GM23248 (cell line): ENCODE measurements at regions not wholly inside any gene's neighbourhood (a gene's known extent, or its start where the extent isn't known, plus 50 kb on each side); places are given as distances from the start of the nearest gene placed in this dataset.

Experiments
- DNase-seq: peaks from one replicate; pipeline ENCODE4 v3.0.0-alpha.2; 2015
- H2AFZ ChIP-seq: fragments of 200-600 bp; sonication (generic); 2 replicates; pipeline ENCODE4 v1.6.1; 2016; ENCODE audit warnings: antibody characterized with exemption
- H3F3A ChIP-seq: fragments of 200-600 bp; sonication (generic); 2 replicates; pipeline ENCODE4 v1.6.1; 2016; ENCODE audit warnings: mild to moderate bottlenecking, antibody characterized with exemption, mixed run types; ENCODE audit not compliant: insufficient read depth
- H3K27ac ChIP-seq: fragments of 200-600 bp; sonication (generic); 2 replicates; pipeline ENCODE4 v1.5.1; 2016; ENCODE audit warnings: mild to moderate bottlenecking
- H3K27me3 ChIP-seq: fragments of 200-600 bp; sonication (generic); replicated peaks from 2 replicates; pipeline ENCODE4 v1.6.1; 2016; ENCODE audit warnings: mild to moderate bottlenecking; ENCODE audit not compliant: insufficient read depth
- H3K36me3 ChIP-seq: fragments of 200-600 bp; sonication (generic); 2 replicates; pipeline ENCODE4 v1.6.1; 2016; ENCODE audit warnings: low read depth, mild to moderate bottlenecking
- H3K4me1 ChIP-seq: fragments of 200-600 bp; sonication (generic); 2 replicates; pipeline ENCODE4 v1.6.1; 2016; ENCODE audit warnings: mild to moderate bottlenecking; ENCODE audit not compliant: insufficient read depth
- H3K4me2 ChIP-seq: fragments of 200-600 bp; sonication (generic); one replicate; pipeline ENCODE4 v1.6.1; 2016; ENCODE audit warnings: mild to moderate bottlenecking; ENCODE audit not compliant: unreplicated experiment
- H3K4me3 ChIP-seq: fragments of 200-600 bp; sonication (generic); 2 replicates; pipeline ENCODE4 v1.5.1; 2016; ENCODE audit warnings: mild to moderate bottlenecking
- H3K79me2 ChIP-seq: fragments of 200-600 bp; sonication (generic); 2 replicates; pipeline ENCODE4 v1.6.1; 2016; ENCODE audit warnings: mild to moderate bottlenecking; ENCODE audit not compliant: insufficient read depth
- H3K9ac ChIP-seq: fragments of 200-600 bp; sonication (generic); 2 replicates; pipeline ENCODE4 v1.6.1; 2016; ENCODE audit warnings: mild to moderate bottlenecking
- H3K9me2 ChIP-seq: fragments of 200-600 bp; sonication (generic); 2 replicates; pipeline ENCODE4 v1.6.1; 2016; ENCODE audit warnings: mixed run types, mild to moderate bottlenecking, moderate library complexity; ENCODE audit not compliant: insufficient read depth
- H3K9me3 ChIP-seq: fragments of 200-600 bp; sonication (generic); one replicate; pipeline ENCODE4 v1.6.1; 2017; ENCODE audit warnings: low read depth
- H4K20me1 ChIP-seq: fragments of 200-600 bp; sonication (generic); 2 replicates; pipeline ENCODE4 v1.6.0; 2016; ENCODE audit not compliant: insufficient read depth
- EZH2 ChIP-seq: fragments of 200-600 bp; sonication (generic); IDR thresholded peaks from 2 replicates; pipeline ENCODE4 v1.6.1; 2018; ENCODE audit warnings: antibody characterized with exemption, mild to moderate bottlenecking; ENCODE audit not compliant: insufficient read depth, poor library complexity, severe bottlenecking
- EZH2phosphoT487 ChIP-seq: fragments of 200-600 bp; sonication (generic); IDR thresholded peaks from 2 replicates; pipeline ENCODE4 v1.6.1; 2018; ENCODE audit warnings: antibody characterized with exemption, moderate library complexity, mild to moderate bottlenecking, low read depth; ENCODE audit not compliant: insufficient read depth
- WGBS, 2 experiments: methylation state at CpG; one replicate each; pipeline ENCODE4 v1.1.6; 2015 to 2017; ENCODE audit warnings: low lambda C conversion rate in 2 of 2, low coverage in 1 of 2; ENCODE audit errors: missing lambda C conversion rate in 2 of 2; 5-methylcytosine and 5-hydroxymethylcytosine counted together
- in situ Hi-C: fragments of 300-500 bp; cut with MboI; formaldehyde crosslinking; loops from 2 replicates; pipeline ENCODE4 v1.15.0; 2020

DNA sequence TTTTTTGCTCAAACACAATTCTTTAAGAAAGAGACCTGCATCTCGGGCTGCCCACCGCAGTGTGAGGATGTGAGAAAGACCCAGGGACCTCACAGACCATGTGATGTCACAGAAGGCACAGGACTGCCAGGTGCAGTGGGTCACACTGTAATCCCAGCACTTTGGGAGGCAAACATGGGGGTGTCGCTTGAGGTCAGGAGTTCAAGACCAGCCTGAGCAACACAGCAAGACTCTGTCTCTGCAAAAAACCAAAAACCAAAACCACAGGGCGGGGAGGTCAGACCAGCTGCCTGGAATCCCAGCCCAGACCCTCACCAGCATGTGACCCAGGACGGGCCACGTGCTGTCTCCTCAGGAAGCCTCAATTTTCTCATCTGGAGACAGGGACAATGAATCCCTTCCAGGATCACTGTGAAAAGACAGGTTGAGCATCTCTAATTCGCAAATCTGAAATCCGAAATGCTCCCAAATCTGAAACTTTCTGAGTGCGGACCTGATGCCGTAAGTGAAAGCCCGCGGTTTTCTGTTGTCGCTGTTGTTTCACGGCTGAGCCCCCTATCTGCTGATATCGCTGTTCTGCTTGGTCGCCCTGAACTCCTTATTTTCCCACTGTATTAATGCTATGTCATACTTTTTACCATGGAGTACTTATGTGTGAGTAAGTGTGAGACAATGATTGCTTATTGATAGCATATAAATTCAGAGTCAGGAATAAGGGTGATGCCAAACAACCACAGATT lies 159.5 kb upstream of the PTPN1 start:
- no peak overlapping the region for H3K4me2 ChIP-seq

DNA sequence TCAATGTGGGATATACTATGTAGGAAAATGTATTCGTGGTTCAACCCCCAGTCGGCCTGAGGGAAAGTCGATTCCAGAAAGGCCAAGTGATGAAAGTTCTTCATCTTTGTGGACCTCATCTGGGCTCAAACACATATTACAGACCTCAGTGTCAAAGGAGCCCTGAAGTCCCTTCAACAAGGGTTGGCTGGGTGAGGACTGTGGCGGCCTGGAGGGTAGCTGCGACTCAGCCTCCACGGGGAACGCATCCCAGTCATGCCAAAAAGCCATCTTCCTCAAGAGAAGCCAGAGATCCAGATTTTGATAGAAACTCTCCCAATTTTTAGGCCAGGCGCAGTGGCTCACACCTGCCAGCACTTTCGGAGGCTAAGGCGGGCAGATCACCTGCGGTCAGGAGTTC lies 158.6 kb upstream of the PTPN1 start:
- in situ Hi-C loops: no loop called here
- no peak overlapping the region for H2AFZ ChIP-seq
- no peak overlapping the region for H3K9ac ChIP-seq
- no peak overlapping the region for H3K4me2 ChIP-seq
- no peak overlapping the region for H3K27ac ChIP-seq
- no peaks in the 10 kb centered on the region for H3K9me3 ChIP-seq
- H3K9me2 ChIP-seq: no peaks in the 10 kb centered on the region
- no peaks in the 10 kb centered on the region for H3K79me2 ChIP-seq
- H3F3A ChIP-seq: no peaks in the 10 kb centered on the region
- H3K36me3 ChIP-seq: no peaks in the 10 kb centered on the region
- 97 to 99% methylated on average over 11 of the region's 11 CpGs for WGBS, 2 experiments
- no peaks in the 10 kb centered on the region for H4K20me1 ChIP-seq
- no peaks in the 10 kb centered on the region for H3K27me3 ChIP-seq
- no peak overlapping the region for H3K4me3 ChIP-seq
- DNase-seq: no peak
- H3K4me1 ChIP-seq: peaks cover 7% of the 10 kb centered on the region; the same call in 1 of the 2 replicates
- no peak for TF ChIP-seq EZH2
- no peak for TF ChIP-seq EZH2phosphoT487

More for the DNA sequence above, 159.5 kb upstream of the PTPN1 start:
- H3K4me1 ChIP-seq: peaks cover 12% of the 10 kb centered on the region
- no peaks in the 10 kb centered on the region for H3K27me3 ChIP-seq
- no peaks in the 10 kb centered on the region for H3F3A ChIP-seq
- H3K4me3 ChIP-seq: no peak overlapping the region
- no peak overlapping the region for H2AFZ ChIP-seq
- no peaks in the 10 kb centered on the region for H3K79me2 ChIP-seq
- H3K9me2 ChIP-seq: no peaks in the 10 kb centered on the region
- H3K9me3 ChIP-seq: no peaks in the 10 kb centered on the region
- H4K20me1 ChIP-seq: no peaks in the 10 kb centered on the region
- no peak for TF ChIP-seq EZH2
- TF ChIP-seq EZH2phosphoT487: no peak
- no peaks in the 10 kb centered on the region for H3K36me3 ChIP-seq
- no peak overlapping the region for H3K9ac ChIP-seq
- no peak overlapping the region for H3K27ac ChIP-seq
- in situ Hi-C loops: no loop called here
- no peak for DNase-seq
- 88 to 94% methylated on average over 16 of the region's 16 CpGs for WGBS, 2 experiments

DNA sequence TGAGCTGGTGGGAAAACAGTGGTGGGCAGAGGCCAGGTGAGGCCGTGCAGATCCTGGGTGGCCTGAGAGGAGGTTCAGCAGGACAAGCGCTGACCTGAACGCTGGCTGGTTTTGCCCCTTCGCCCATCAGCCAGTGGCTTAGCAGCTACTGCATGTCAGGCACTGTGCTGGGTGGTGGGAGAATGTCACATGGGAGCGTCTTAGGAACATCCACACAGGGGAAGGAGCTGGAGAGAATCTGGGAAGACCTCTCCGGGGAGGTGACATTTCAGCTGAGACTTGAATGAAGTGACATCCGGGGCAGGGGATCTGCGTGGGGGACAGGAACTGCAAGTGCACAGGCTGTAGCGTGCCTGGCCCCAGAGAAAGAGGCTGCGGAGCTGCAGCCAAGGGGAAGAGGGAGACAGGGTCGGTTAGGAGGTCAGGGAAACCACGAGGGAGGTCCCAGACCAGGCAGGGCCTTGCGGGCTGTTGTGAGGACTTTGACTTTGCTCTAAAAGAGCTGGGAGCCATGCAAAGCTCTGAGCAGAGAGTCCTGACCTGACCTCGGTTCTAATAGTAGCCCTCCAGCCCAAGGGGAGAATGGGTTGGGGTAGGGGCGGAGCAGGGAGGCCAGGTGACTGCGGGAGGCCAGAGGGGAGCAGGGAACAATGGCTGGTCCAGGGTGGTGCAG lies 156.8 kb upstream of the PTPN1 start:
- Histone ChIP-seq H4K20me1 (no peaks in the 10 kb centered on the region), H3K4me2 (no peak overlapping the region), H3K9ac (no peak overlapping the region), H3K9me3 (no peaks in the 10 kb centered on the region), H3K36me3 (no peaks in the 10 kb centered on the region), H3K27me3 (no peaks in the 10 kb centered on the region), H3F3A (no peaks in the 10 kb centered on the region), H3K9me2 (no peaks in the 10 kb centered on the region), H2AFZ (no peak overlapping the region), H3K4me1 (peaks cover 4% of the 10 kb centered on the region; the same call in 1 of the 2 replicates), H3K79me2 (no peaks in the 10 kb centered on the region), H3K4me3 (no peak overlapping the region), H3K27ac (no peak overlapping the region)
- no peak for TF ChIP-seq EZH2
- TF ChIP-seq EZH2phosphoT487: no peak
- no peak for DNase-seq
- WGBS, 2 experiments: 81 to 85% methylated on average over 16 of the region's 16 CpGs
- in situ Hi-C loops: no loop called here

DNA sequence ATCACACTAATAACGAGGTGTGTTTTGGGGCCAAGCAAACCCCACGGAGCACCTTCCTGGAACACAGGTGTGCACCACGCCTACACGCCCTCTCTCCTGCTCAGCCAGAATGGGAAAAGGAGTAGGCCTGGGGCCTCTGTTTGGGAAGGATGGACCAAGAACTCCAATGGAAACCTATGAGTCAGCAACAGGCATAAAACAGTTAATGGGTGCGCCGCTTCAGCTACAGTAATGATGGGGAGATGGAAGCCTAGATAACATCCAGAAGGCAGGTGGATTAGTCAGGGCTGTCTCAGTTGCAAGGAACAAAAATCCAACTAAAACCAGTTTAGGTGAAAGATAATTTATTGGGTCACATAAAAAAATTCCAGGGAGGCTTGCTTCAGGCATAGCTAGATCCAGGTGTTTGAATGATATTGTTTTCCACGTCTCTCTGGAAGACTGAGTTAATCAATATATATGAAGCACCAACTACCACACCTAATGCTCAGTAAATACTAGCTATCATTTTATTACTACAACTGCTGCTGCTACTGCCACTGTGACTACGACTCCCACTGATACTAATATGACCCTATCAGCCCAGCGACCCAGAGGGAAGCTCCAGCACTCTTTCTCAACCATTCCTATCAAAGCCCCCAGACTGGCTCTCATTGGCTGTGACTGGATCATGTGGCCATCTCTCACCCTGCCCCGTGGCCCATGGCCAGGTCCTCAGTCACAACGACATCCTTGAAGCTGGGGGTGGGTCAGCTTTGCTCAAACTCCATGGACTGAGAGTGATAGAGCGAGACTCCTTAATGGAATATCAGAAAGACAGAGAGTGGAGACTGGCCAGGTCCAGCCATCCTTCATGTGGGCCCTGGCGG lies 155.2 kb upstream of the PTPN1 start:
- Histone ChIP-seq H3K36me3 (no peaks in the 10 kb centered on the region), H3K4me1 (no peaks in the 10 kb centered on the region), H3K27ac (no peak overlapping the region), H3K79me2 (no peaks in the 10 kb centered on the region), H3K27me3 (no peaks in the 10 kb centered on the region), H3K4me2 (no peak overlapping the region), H3K9ac (no peak overlapping the region), H3K9me2 (no peaks in the 10 kb centered on the region), H2AFZ (no peak overlapping the region), H4K20me1 (no peaks in the 10 kb centered on the region), H3F3A (no peaks in the 10 kb centered on the region), H3K4me3 (no peak overlapping the region), H3K9me3 (no peaks in the 10 kb centered on the region)
- in situ Hi-C loops: no loop called here
- TF ChIP-seq EZH2 (no peak), EZH2phosphoT487 (no peak)
- DNase-seq: no peak
- 86 to 91% methylated on average over 13 of the region's 13 CpGs for WGBS, 2 experiments
